GM12878 (cell line): ENCODE measurements at regions not wholly inside any gene's neighbourhood (a gene's known extent, or its start where the extent isn't known, plus 50 kb on each side); places are given as distances from the start of the nearest gene placed in this dataset.

Experiments
- ATAC-seq: fragments of 200-7000 bp; cut with Tn5 transposase; 3 replicates; pipeline ENCODE4 v1.9.1; 2020; ENCODE audit warnings: mild to moderate bottlenecking, moderate library complexity
- BruUV-seq: library from RNA; stranded (reverse); fragments of 400-500 nt; replicated peaks from 2 replicates; lab custom pipeline; 2021; lab: Mats Ljungman, UMichigan
- CTCF ChIA-PET: fragments of 300-600 bp; sonication (Branson Sonifier 250); formaldehyde crosslinking; extraction: SDS; loops from one replicate; lab custom pipeline; 2021; ENCODE audit warnings: inconsistent platforms; lab: Yijun Ruan, JAX
- POLR2A ChIA-PET: fragments of 350-600 bp; formaldehyde crosslinking; extraction: SDS; loops from one replicate; lab custom pipeline; 2021; ENCODE audit warnings: inconsistent platforms; lab: Charles Lee
- RAD21 ChIA-PET: fragments of 300-600 bp; sonication (Branson Sonifier 250); formaldehyde crosslinking; loops from one replicate; lab custom pipeline; 2023; ENCODE audit warnings: antibody characterized with exemption; ENCODE audit not compliant: unreplicated experiment; lab: Charles Lee
- SMC1A ChIA-PET: fragments of 300-600 bp; sonication (Branson Sonifier 250); formaldehyde crosslinking; loops from one replicate; lab custom pipeline; 2023; ENCODE audit not compliant: unreplicated experiment, uncharacterized antibody; lab: Charles Lee
- DNase-seq: peaks from one replicate; pipeline ENCODE4 v3.0.0-alpha.2; 2011; ENCODE audit warnings: low read depth, low spot score
- FAIRE-seq: peaks from 3 replicates; lab custom pipeline; 2011; peaks lifted over from hg19 to GRCh38; lab: Jason Lieb, UNC
- H2AFZ ChIP-seq: 2 replicates; pipeline ENCODE4 v1.6.0; 2011; ENCODE audit warnings: low read depth, low read length, control low read depth; ENCODE audit not compliant: control insufficient read depth
- H3K27ac ChIP-seq: 2 replicates; pipeline ENCODE4 v1.5.1; 2011; ENCODE audit warnings: control low read depth; ENCODE audit not compliant: control insufficient read depth, insufficient read depth
- H3K27me3 ChIP-seq, 2 experiments: replicated peaks in 1 of 2; 2 replicates each; pipeline versions ENCODE4 v1.6.0 to v1.6.1; 2011; ENCODE audit warnings: low read length in 1 of 2; ENCODE audit not compliant: control insufficient read depth in 2 of 2, insufficient read depth in 2 of 2
- H3K36me3 ChIP-seq, 2 experiments: 2 replicates each; pipeline ENCODE4 v1.5.1; 2011; ENCODE audit warnings: low read length in 1 of 2; ENCODE audit not compliant: control insufficient read depth in 2 of 2, insufficient read depth in 2 of 2
- H3K4me1 ChIP-seq: 2 replicates; pipeline ENCODE4 v1.6.1; 2011; ENCODE audit warnings: mild to moderate bottlenecking, low read length, moderate library complexity, mixed read lengths; ENCODE audit not compliant: control insufficient read depth, insufficient read depth
- H3K4me2 ChIP-seq: 2 replicates; pipeline ENCODE4 v1.6.0; 2011; ENCODE audit warnings: control low read depth; ENCODE audit not compliant: control insufficient read depth, insufficient read depth
- H3K4me3 ChIP-seq: fragments of 200-600 bp; sonication (generic); 2 replicates; pipeline ENCODE4 v1.5.1; 2016
- H3K79me2 ChIP-seq: 2 replicates; pipeline ENCODE4 v1.6.0; 2011; ENCODE audit warnings: low read length; ENCODE audit not compliant: control insufficient read depth, insufficient read depth
- H3K9ac ChIP-seq: 2 replicates; pipeline ENCODE4 v1.8.0; 2011; ENCODE audit warnings: low read length, control low read depth, mixed read lengths; ENCODE audit not compliant: control insufficient read depth, insufficient read depth
- H3K9me3 ChIP-seq: replicated peaks from 3 replicates; pipeline ENCODE4 v1.5.1; 2011; ENCODE audit warnings: mild to moderate bottlenecking, low read length; ENCODE audit not compliant: control insufficient read depth, insufficient read depth
- H4K20me1 ChIP-seq: 2 replicates; pipeline ENCODE4 v1.6.0; 2011; ENCODE audit not compliant: control insufficient read depth, insufficient read depth
- ASH2L ChIP-seq: fragments of 300-600, 200-600 bp; sonication (generic); IDR thresholded peaks from 2 replicates; pipeline ENCODE4 v1.6.1; 2017; ENCODE audit warnings: low read depth, mild to moderate bottlenecking, borderline replicate concordance
- BCLAF1 ChIP-seq: fragments of 450-650 bp; IDR thresholded peaks from 2 replicates; pipeline ENCODE4 v1.6.1; 2017; ENCODE audit warnings: antibody characterized with exemption, mild to moderate bottlenecking, moderate library complexity
- CHD4 ChIP-seq: fragments of 200-600 bp; sonication (generic); IDR thresholded peaks from 2 replicates; pipeline ENCODE4 v1.6.1; 2016; ENCODE audit warnings: mild to moderate bottlenecking
- CREM ChIP-seq: IDR thresholded peaks from 2 replicates; pipeline ENCODE4 v1.6.1; 2014; ENCODE audit warnings: antibody characterized with exemption, low read depth
- LARP7 ChIP-seq: fragments of 450-650 bp; IDR thresholded peaks from 2 replicates; pipeline ENCODE4 v1.6.1; 2017; ENCODE audit warnings: mild to moderate bottlenecking
- MTA2 ChIP-seq: fragments of 450-650 bp; IDR thresholded peaks from 2 replicates; pipeline ENCODE4 v1.6.1; 2016; ENCODE audit warnings: low read depth, mild to moderate bottlenecking, moderate library complexity
- NBN ChIP-seq: fragments of 450-650 bp; IDR thresholded peaks from 2 replicates; pipeline ENCODE4 v1.6.1; 2016
- NFIC ChIP-seq: IDR thresholded peaks from 2 replicates; pipeline ENCODE4 v1.6.1; 2012; ENCODE audit warnings: low read depth, mild to moderate bottlenecking, inconsistent platforms, low read length, moderate library complexity
- NKRF ChIP-seq: fragments of 450-650 bp; conservative IDR thresholded peaks from 2 replicates; pipeline ENCODE4 v1.6.1; 2017; ENCODE audit warnings: mild to moderate bottlenecking, moderate library complexity
- NRF1 ChIP-seq: conservative IDR thresholded peaks from 2 replicates; pipeline ENCODE4 v1.6.1; 2011; ENCODE audit warnings: mild to moderate bottlenecking, low read depth, low read length, improper control_type of control experiment
- PRDM15 ChIP-seq: fragments of 450-650 bp; formaldehyde crosslinking; IDR thresholded peaks from 2 replicates; pipeline ENCODE4 v1.4.0; 2020; ENCODE audit warnings: mild to moderate bottlenecking, moderate library complexity
- SIX5 ChIP-seq: IDR thresholded peaks from 2 replicates; pipeline ENCODE4 v1.6.1; 2011; ENCODE audit warnings: mild to moderate bottlenecking, low read depth, low read length, moderate library complexity; ENCODE audit not compliant: severe bottlenecking
- SUZ12 ChIP-seq: fragments of 200-600 bp; sonication (generic); IDR thresholded peaks from one replicate; pipeline ENCODE4 v1.6.1; 2018; ENCODE audit warnings: antibody characterized with exemption, mild to moderate bottlenecking; ENCODE audit not compliant: unreplicated experiment
- TBL1XR1 ChIP-seq: IDR thresholded peaks from 2 replicates; pipeline ENCODE4 v1.6.1; 2012; ENCODE audit warnings: low read depth, low read length, improper control_type of control experiment
- TCF12 ChIP-seq: IDR thresholded peaks from 2 replicates; pipeline ENCODE4 v1.6.1; 2011; ENCODE audit warnings: low read depth, mild to moderate bottlenecking, low read length
- ZBED1 ChIP-seq: IDR thresholded peaks from 2 replicates; pipeline ENCODE4 v1.6.1; 2016; ENCODE audit warnings: borderline replicate concordance
- WGBS: methylation state at CpG from one replicate; pipeline ENCODE4 v1.1.6; 2016; ENCODE audit warnings: low lambda C conversion rate; ENCODE audit not compliant: insufficient replicate concordance, insufficient coverage; ENCODE audit errors: missing lambda C conversion rate; 5-methylcytosine and 5-hydroxymethylcytosine counted together
- in situ Hi-C: fragments of 300-500 bp; cut with MboI; formaldehyde crosslinking; loops from 9 replicates; pipeline ENCODE4 v1.14.3; 2018; ENCODE audit warnings: mixed read lengths
- intact Hi-C: fragments of 100-400 bp; cut with micrococcal nuclease; formaldehyde crosslinking; loops from one replicate; pipeline ENCODE4 v1.14.2; 2022; ENCODE audit not compliant: unreplicated experiment

GRCh38 chr17:77315551-77316190 lies 174.9 kb downstream of the SEC14L1 start:
- H3K79me2 ChIP-seq, result peaks cover 11% of the 10 kb centered on the region
- H3K4me2 ChIP-seq, result no peak overlapping the region
- peaks cover 23% of the 10 kb centered on the region for H3K4me1 ChIP-seq
- in situ Hi-C loops (no loop called here), intact Hi-C loops (no loop called here)
- no TSS peak for BruUV-seq
- POLR2A ChIA-PET, result no interaction called here
- no peak overlapping the region for H3K27ac ChIP-seq
- SMC1A ChIA-PET, result interaction anchor here (1.8 kb wide), 1 partner anchor 9 kb away, joined by 4 read pairs; no protein-coding TSS in a partner anchor
- no peak for ATAC-seq
- no peak for FAIRE-seq
- H3K4me3 ChIP-seq, result no peak overlapping the region
- no peaks in the 10 kb centered on the region for H4K20me1 ChIP-seq
- 53% methylated on average over 16 of the region's 16 CpGs for WGBS
- RAD21 ChIA-PET, result no interaction called here
- no peak overlapping the region for H3K9ac ChIP-seq
- no peak for DNase-seq
- no peak overlapping the region for H2AFZ ChIP-seq
- H3K36me3 ChIP-seq, result no peaks in the 10 kb centered on the region; a peak in 1 of 4 replicates
- H3K9me3 ChIP-seq, result no peaks in the 10 kb centered on the region
- no peaks in the 10 kb centered on the region for H3K27me3 ChIP-seq
- CTCF ChIA-PET, result no interaction called here
- TF ChIP-seq SIX5, result no peak
- no peak for TF ChIP-seq CHD4
- no peak for TF ChIP-seq TCF12
- TF ChIP-seq NBN, result no peak
- TF ChIP-seq LARP7, result no peak
- no peak for TF ChIP-seq PRDM15 (CRISPR knock-in tag)
- TF ChIP-seq TBL1XR1, result no peak
- TF ChIP-seq NFIC, result no peak
- TF ChIP-seq ASH2L, result no peak
- TF ChIP-seq SUZ12, result no peak
- no peak for TF ChIP-seq MTA2
- no peak for TF ChIP-seq ZBED1
- TF ChIP-seq CREM, result no peak
- TF ChIP-seq BCLAF1, result no peak
- no peak for TF ChIP-seq NRF1
- TF ChIP-seq NKRF, result no peak
